K562 (cell line): ENCODE measurements at regions not wholly inside any gene's neighbourhood (a gene's known extent, or its start where the extent isn't known, plus 50 kb on each side); places are given as distances from the start of the nearest gene placed in this dataset.

Source experiments
- ATAC-seq: fragments of 200-7000 bp; cut with Tn5 transposase; 3 replicates; pipeline ENCODE4 v1.9.1; 2020; ENCODE audit warnings: moderate library complexity
- BruUV-seq: library from RNA; stranded (reverse); fragments of 400-500 nt; replicated peaks from 2 replicates; lab custom pipeline; 2021; lab: Mats Ljungman, UMichigan
- CTCF ChIA-PET: fragments of 300-600 bp; formaldehyde crosslinking; extraction: SDS; loops from one replicate; lab custom pipeline; 2021; ENCODE audit warnings: low intra/inter-chr PET ratio; lab: Yijun Ruan, JAX
- POLR2A ChIA-PET: fragments of 300-600, 350-650 bp; sonication (Branson Sonifier 250); formaldehyde crosslinking; extraction: SDS; loops from one replicate; lab custom pipeline; 2021; ENCODE audit warnings: antibody characterized with exemption, inconsistent platforms; lab: Yijun Ruan, JAX
- DNase-seq, 4 experiments: peaks; one replicate each; pipeline versions ENCODE4 v3.0.0 to v3.0.0-alpha.2; 2011 to 2018; ENCODE audit warnings: low spot score in 3 of 4, mixed read lengths in 3 of 4; ENCODE audit errors: extremely low read depth in 1 of 4
- FAIRE-seq: peaks from 2 replicates; lab custom pipeline; 2011; peaks lifted over from hg19 to GRCh38; lab: Jason Lieb, UNC
- H2AFZ ChIP-seq: 2 replicates; pipeline ENCODE4 v1.6.0; 2011; ENCODE audit warnings: low read depth, low read length, control low read depth, inconsistent platforms
- H3K27ac ChIP-seq: fragments of 200-600 bp; 3 replicates; pipeline ENCODE4 v1.8.0; 2011; ENCODE audit warnings: low read depth, mild to moderate bottlenecking, control low read depth, inconsistent platforms, low read length, moderate library complexity, mixed read lengths; ENCODE audit errors: extremely low read depth
- H3K27me3 ChIP-seq, 2 experiments: fragments of 300-600 bp in 1 of 2; 2 replicates in 1 of 2; 3 replicates in 1 of 2; pipeline versions ENCODE4 v1.6.0 to v1.8.0; 2011; ENCODE audit warnings: inconsistent platforms in 2 of 2, low read length in 2 of 2, mild to moderate bottlenecking in 1 of 2, mixed read lengths in 1 of 2, moderate library complexity in 1 of 2; ENCODE audit not compliant: control insufficient read depth in 2 of 2, insufficient read depth in 2 of 2
- H3K36me3 ChIP-seq: fragments of 300-600 bp; 3 replicates; pipeline ENCODE4 v1.8.0; 2011; ENCODE audit warnings: mild to moderate bottlenecking, low read length, inconsistent platforms; ENCODE audit not compliant: control insufficient read depth, insufficient read depth
- H3K4me1 ChIP-seq, 2 experiments: fragments of 200-600 bp in 1 of 2; replicated peaks in 1 of 2; 2 replicates in 1 of 2; 3 replicates in 1 of 2; pipeline versions ENCODE4 v1.5.1 to v1.8.0; 2011; ENCODE audit warnings: inconsistent platforms in 2 of 2, low read length in 2 of 2, mild to moderate bottlenecking in 1 of 2, mixed read lengths in 1 of 2, moderate library complexity in 1 of 2; ENCODE audit not compliant: control insufficient read depth in 2 of 2, insufficient read depth in 2 of 2
- H3K4me2 ChIP-seq: 2 replicates; pipeline ENCODE4 v1.6.1; 2011; ENCODE audit warnings: low read length, control low read depth, inconsistent platforms, mixed read lengths; ENCODE audit not compliant: insufficient read depth
- H3K4me3 ChIP-seq: fragments of 200-600 bp; sonication (generic), shearing (Covaris generic); 2 replicates; pipeline ENCODE4 v1.5.1; 2016; ENCODE audit warnings: control low read depth, inconsistent platforms
- H3K79me2 ChIP-seq: fragments of 200-600 bp; 3 replicates; pipeline ENCODE4 v1.8.0; 2011; ENCODE audit warnings: low read length, inconsistent platforms; ENCODE audit not compliant: control insufficient read depth, insufficient read depth
- H3K9ac ChIP-seq, 2 experiments: 2 replicates each; pipeline versions ENCODE4 v1.6.0 to v1.6.1; 2011; ENCODE audit warnings: low read depth in 2 of 2, low read length in 2 of 2, control low read depth in 1 of 2, inconsistent platforms in 1 of 2, mild to moderate bottlenecking in 1 of 2, mixed read lengths in 1 of 2; ENCODE audit not compliant: insufficient read depth in 1 of 2
- H3K9me1 ChIP-seq: one replicate; pipeline ENCODE4 v1.6.0; 2011; ENCODE audit warnings: inconsistent platforms, mild to moderate bottlenecking, low read length, moderate library complexity; ENCODE audit not compliant: control insufficient read depth, insufficient read depth
- H3K9me3 ChIP-seq: replicated peaks from 2 replicates; pipeline ENCODE4 v1.5.1; 2011; ENCODE audit warnings: low read depth, low read length, inconsistent platforms; ENCODE audit not compliant: control insufficient read depth, insufficient read depth
- H4K20me1 ChIP-seq: replicated peaks from 2 replicates; pipeline ENCODE4 v1.6.1; 2011; ENCODE audit warnings: low read length, inconsistent platforms, mixed read lengths; ENCODE audit not compliant: control insufficient read depth, insufficient read depth
- CBX1 ChIP-seq: sonication (generic); IDR thresholded peaks from 2 replicates; pipeline ENCODE4 v1.6.1; 2016; ENCODE audit warnings: antibody characterized with exemption, low read depth, mild to moderate bottlenecking
- HOMEZ ChIP-seq: fragments of 250-450 bp; sonication (Bioruptor Pico); IDR thresholded peaks from 2 replicates; pipeline ENCODE4 v1.4.0; 2020; ENCODE audit warnings: mild to moderate bottlenecking, moderate library complexity
- HSF4 ChIP-seq: fragments of 250-450 bp; sonication (Bioruptor Pico); IDR thresholded peaks from 2 replicates; pipeline ENCODE4 v2.1.2; 2022; ENCODE audit warnings: mild to moderate bottlenecking, moderate library complexity, borderline replicate concordance
- MCM3 ChIP-seq: fragments of 450-650 bp; IDR thresholded peaks from 2 replicates; pipeline ENCODE4 v1.6.1; 2016
- RAD51 ChIP-seq: fragments of 450-650 bp; IDR thresholded peaks from 2 replicates; pipeline ENCODE4 v1.7.1; 2016; ENCODE audit warnings: low read depth, mild to moderate bottlenecking, borderline replicate concordance
- RUNX1 ChIP-seq: sonication (generic); IDR thresholded peaks from 2 replicates; pipeline ENCODE4 v1.6.1; 2016; ENCODE audit warnings: antibody characterized with exemption, low read depth
- SLC30A9 ChIP-seq: fragments of 250-450 bp; sonication (Bioruptor Pico); IDR thresholded peaks from 2 replicates; pipeline ENCODE4 v1.8.0; 2022; ENCODE audit warnings: mild to moderate bottlenecking, moderate library complexity
- TCF7 ChIP-seq: sonication (generic); IDR thresholded peaks from 2 replicates; pipeline ENCODE4 v1.6.1; 2016; ENCODE audit warnings: antibody characterized with exemption, borderline replicate concordance
- THAP7 ChIP-seq: fragments of 250-450 bp; sonication (Bioruptor Pico); IDR thresholded peaks from 2 replicates; pipeline ENCODE4 v1.5.0; 2021
- TSC22D4 ChIP-seq: fragments of 450-650 bp; IDR thresholded peaks from 2 replicates; pipeline ENCODE4 v1.6.1; 2016; ENCODE audit warnings: missing genetic modification characterization, missing biosample characterization, control low read depth
- ZNF3 ChIP-seq: fragments of 250-450 bp; sonication (Bioruptor Pico); IDR thresholded peaks from 2 replicates; pipeline ENCODE4 v1.5.0; 2021; ENCODE audit warnings: mild to moderate bottlenecking, moderate library complexity
- WGBS: fragments of 100-300 bp; shearing (Covaris generic); methylation state at CpG from one replicate; pipeline ENCODE4 v1.1.6; 2016; ENCODE audit warnings: low coverage, mixed read lengths; ENCODE audit not compliant: insufficient coverage; ENCODE audit errors: missing lambda C conversion rate; 5-methylcytosine and 5-hydroxymethylcytosine counted together
- in situ Hi-C: fragments of 300-500 bp; cut with MboI; formaldehyde crosslinking; loops from 4 replicates; pipeline ENCODE4 v1.15.0; 2018; ENCODE audit warnings: inconsistent platforms, mixed read lengths
- intact Hi-C: fragments of 100-400 bp; cut with micrococcal nuclease; formaldehyde crosslinking; loops from 2 replicates; pipeline ENCODE4 v1.14.2; 2022
- TF ChIP-seq, protein P1 (sequence below): fragments of 450-650 bp; IDR thresholded peaks from one replicate; pipeline ENCODE4 v1.6.1; 2018; ENCODE audit warnings: mild to moderate bottlenecking, moderate library complexity; ENCODE audit not compliant: partially characterized antibody

- H3K4me1 ChIP-seq: no peaks in the 10 kb centered on the region
- 0% methylated on average over 9 of the region's 15 CpGs for WGBS
- no peaks in the 10 kb centered on the region for H3K79me2 ChIP-seq
- FAIRE-seq: no peak
- no peak for TF ChIP-seq RAD51
- no peak for TF ChIP-seq SLC30A9
- TF ChIP-seq MCM3: no peak
- no peak for TF ChIP-seq THAP7 (CRISPR knock-in tag)
- TF ChIP-seq HSF4 (CRISPR knock-in tag): no peak
- TF ChIP-seq ZNF3 (CRISPR knock-in tag): no peak
- TF ChIP-seq RUNX1: no peak
- no peak for TF ChIP-seq CBX1
- no peak for TF ChIP-seq HOMEZ (CRISPR knock-in tag)
- TF ChIP-seq, protein P1, sequence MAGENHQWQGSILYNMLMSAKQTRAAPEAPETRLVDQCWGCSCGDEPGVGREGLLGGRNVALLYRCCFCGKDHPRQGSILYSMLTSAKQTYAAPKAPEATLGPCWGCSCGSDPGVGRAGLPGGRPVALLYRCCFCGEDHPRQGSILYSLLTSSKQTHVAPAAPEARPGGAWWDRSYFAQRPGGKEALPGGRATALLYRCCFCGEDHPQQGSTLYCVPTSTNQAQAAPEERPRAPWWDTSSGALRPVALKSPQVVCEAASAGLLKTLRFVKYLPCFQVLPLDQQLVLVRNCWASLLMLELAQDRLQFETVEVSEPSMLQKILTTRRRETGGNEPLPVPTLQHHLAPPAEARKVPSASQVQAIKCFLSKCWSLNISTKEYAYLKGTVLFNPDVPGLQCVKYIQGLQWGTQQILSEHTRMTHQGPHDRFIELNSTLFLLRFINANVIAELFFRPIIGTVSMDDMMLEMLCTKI: no peak
- no peak for TF ChIP-seq TCF7
- no peak for TF ChIP-seq TSC22D4 (tag)
- no peak for ATAC-seq
- DNase-seq: no peak
- CTCF ChIA-PET: no interaction called here
- no peak overlapping the region for H3K4me2 ChIP-seq
- in situ Hi-C loops (no loop called here), intact Hi-C loops (no loop called here)
- no peak overlapping the region for H3K27ac ChIP-seq
- no peak overlapping the region for H3K9ac ChIP-seq
- peaks cover 0 to 18% of the 10 kb centered on the region in 2 experiments; a peak in 2 of 5 replicates for H3K27me3 ChIP-seq
- H3K4me3 ChIP-seq: no peak overlapping the region
- H3K36me3 ChIP-seq: no peaks in the 10 kb centered on the region
- H3K9me1 ChIP-seq: peaks cover 2% of the 10 kb centered on the region
- BruUV-seq: no TSS peak
- no peak overlapping the region for H2AFZ ChIP-seq
- POLR2A ChIA-PET: no interaction called here
- H3K9me3 ChIP-seq: no peaks in the 10 kb centered on the region
- H4K20me1 ChIP-seq: no peaks in the 10 kb centered on the region; the same call in 1 of the 2 replicates
These were observed 102.6 kb upstream of the PRR20G start for GRCh38 chr3:127390365-127391025.
